Thyroid gland (tissue), 4 donors: ENCODE measurements at regions not wholly inside any gene's neighbourhood (a gene's known extent, or its start where the extent isn't known, plus 50 kb on each side); places are given as distances from the start of the nearest gene placed in this dataset.

Source experiments
- DNase-seq, 2 donors: peaks; one replicate each; pipeline ENCODE4 v3.0.0-alpha.2; 2019
- H3K27ac ChIP-seq, 3 donors: fragments of 200-600 bp; sonication (generic); 1 replicate in 2 of 3; 2 replicates in 1 of 3; pipeline ENCODE4 v1.5.1; 2016 to 2019; ENCODE audit warnings: mild to moderate bottlenecking in 1 of 3, moderate library complexity in 1 of 3
- H3K27me3 ChIP-seq: fragments of 200-600 bp; sonication (generic); one replicate; pipeline ENCODE4 v1.5.1; 2019
- H3K36me3 ChIP-seq, 2 donors: fragments of 200-600 bp; sonication (generic); one replicate each; pipeline ENCODE4 v1.5.1; 2016 to 2019
- H3K4me1 ChIP-seq, 2 donors: fragments of 200-600 bp; sonication (generic); one replicate each; pipeline ENCODE4 v1.5.1; 2017 to 2019
- H3K4me3 ChIP-seq, 3 donors: fragments of 200-600 bp; sonication (generic); replicated peaks in 1 of 3; 1 replicate in 2 of 3; 2 replicates in 1 of 3; pipeline ENCODE4 v1.5.1; 2016; ENCODE audit warnings: mild to moderate bottlenecking in 1 of 3
- H3K9me3 ChIP-seq: fragments of 200-600 bp; sonication (generic); one replicate; pipeline ENCODE4 v1.5.1; 2017
- CTCF ChIP-seq, 6 experiments: fragments of 200-600 bp in 3 of 6; fragments of 450-650 bp in 3 of 6; sonication (generic) in 3 of 6; IDR thresholded peaks; one replicate each; pipeline ENCODE4 v1.5.1; 2016 to 2019; ENCODE audit warnings: antibody characterized with exemption in 6 of 6, mild to moderate bottlenecking in 2 of 6, inconsistent platforms in 1 of 6, moderate library complexity in 1 of 6
- POLR2A ChIP-seq, 2 donors: fragments of 450-650 bp; IDR thresholded peaks; one replicate each; pipeline ENCODE4 v1.6.1; 2017; ENCODE audit warnings: antibody characterized with exemption in 2 of 2, mild to moderate bottlenecking in 2 of 2, moderate library complexity in 1 of 2
- WGBS, 2 donors: methylation state at CpG; one replicate each; pipeline ENCODE4 v1.1.5; 2017; 5-methylcytosine and 5-hydroxymethylcytosine counted together
- intact Hi-C: fragments of 100-400 bp; cut with DNase I; formaldehyde crosslinking; loops from one replicate; pipeline ENCODE4 v1.15.1; 2023

GRCh38 chrX:3449287-3449686 is 102.8 kb upstream of the MXRA5 start:
- WGBS, 2 donors: 52 to 65% methylated on average over 4 of the region's 4 CpGs
- no peak overlapping the region for H3K27ac ChIP-seq
- H3K4me1 ChIP-seq: no peaks in the 10 kb centered on the region
- no peak for TF ChIP-seq CTCF (IDR thresholded peaks at IDR 0.05)
- no peak for TF ChIP-seq POLR2A (IDR thresholded peaks at IDR 0.05)
- no peak for DNase-seq
- H3K27me3 ChIP-seq: no peaks in the 10 kb centered on the region
- no peaks in the 10 kb centered on the region for H3K36me3 ChIP-seq
- H3K4me3 ChIP-seq: no peak overlapping the region
- intact Hi-C loops: no loop called here
- H3K9me3 ChIP-seq: no peaks in the 10 kb centered on the region

DNA sequence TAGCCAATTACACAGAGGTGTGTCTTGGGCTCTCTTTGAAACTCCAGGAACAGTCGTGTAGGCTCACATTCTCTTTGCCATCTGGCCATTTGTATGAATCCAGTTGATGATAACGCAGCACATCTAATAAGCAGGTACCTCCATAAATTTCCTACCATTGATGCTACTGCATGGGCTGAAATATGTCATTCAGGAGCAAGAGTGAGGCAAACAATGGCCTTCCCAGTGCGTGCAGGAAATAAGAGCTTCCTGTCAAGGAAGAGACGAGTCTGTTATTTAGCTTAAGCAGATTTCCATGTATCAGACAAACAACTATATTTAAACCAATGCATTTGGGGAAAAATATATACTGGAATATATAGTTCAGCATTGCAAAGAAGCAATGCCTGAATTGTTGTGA is 102.1 kb upstream of the MXRA5 start:
- Histone ChIP-seq H3K4me1 (no peaks in the 10 kb centered on the region), H3K9me3 (no peaks in the 10 kb centered on the region), H3K4me3 (no peak overlapping the region), H3K27me3 (no peaks in the 10 kb centered on the region), H3K36me3 (no peaks in the 10 kb centered on the region), H3K27ac (no peak overlapping the region)
- WGBS, 2 donors: 62 to 82% methylated on average over 3 to 4 of the region's 4 CpGs
- no peak for DNase-seq
- TF ChIP-seq CTCF (IDR thresholded peaks at IDR 0.05) (no peak), POLR2A (IDR thresholded peaks at IDR 0.05) (no peak)
- intact Hi-C loops: no loop called here

DNA sequence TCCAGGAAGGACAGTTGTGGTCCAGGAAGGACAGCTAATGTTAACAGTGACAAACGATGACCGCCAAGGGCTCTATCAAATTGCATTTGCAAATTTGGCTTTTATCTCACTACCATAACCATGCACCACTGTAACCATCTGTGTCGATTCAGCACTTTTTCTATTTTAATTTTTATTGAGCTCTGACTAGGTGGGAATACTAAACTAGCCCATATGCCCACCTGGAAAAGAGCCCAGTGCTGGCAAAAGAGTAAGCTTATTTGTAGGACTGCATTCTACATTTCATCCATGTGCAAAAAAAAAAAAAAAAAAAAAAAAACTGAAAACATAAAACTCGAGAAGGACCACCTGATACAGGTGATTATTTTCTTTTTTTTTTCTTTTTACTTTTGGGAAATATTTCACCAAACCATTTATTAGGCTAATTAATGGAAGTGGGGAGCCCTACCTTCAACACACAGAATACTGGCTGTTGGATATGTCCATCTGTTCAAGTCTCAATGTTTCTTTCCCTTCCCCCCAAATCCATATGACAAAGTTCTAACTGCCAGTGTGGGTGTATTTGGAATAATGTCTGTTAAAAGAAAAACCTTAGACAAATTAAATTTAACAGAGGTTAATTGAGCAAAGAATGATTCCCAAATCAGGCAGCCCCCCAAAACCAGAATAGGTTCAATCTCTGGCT is 99.5 kb upstream of the MXRA5 start:
- DNase-seq: no peak
- TF ChIP-seq POLR2A (IDR thresholded peaks at IDR 0.05) (no peak), CTCF (IDR thresholded peaks at IDR 0.05) (no peak)
- H3K9me3 ChIP-seq: no peaks in the 10 kb centered on the region
- 93 to 96% methylated on average over 4 of the region's 4 CpGs for WGBS, 2 donors
- intact Hi-C loops: no loop called here
- no peaks in the 10 kb centered on the region for H3K27me3 ChIP-seq
- no peak overlapping the region for H3K4me3 ChIP-seq
- H3K27ac ChIP-seq: no peak overlapping the region
- no peaks in the 10 kb centered on the region for H3K36me3 ChIP-seq
- no peaks in the 10 kb centered on the region for H3K4me1 ChIP-seq

DNA sequence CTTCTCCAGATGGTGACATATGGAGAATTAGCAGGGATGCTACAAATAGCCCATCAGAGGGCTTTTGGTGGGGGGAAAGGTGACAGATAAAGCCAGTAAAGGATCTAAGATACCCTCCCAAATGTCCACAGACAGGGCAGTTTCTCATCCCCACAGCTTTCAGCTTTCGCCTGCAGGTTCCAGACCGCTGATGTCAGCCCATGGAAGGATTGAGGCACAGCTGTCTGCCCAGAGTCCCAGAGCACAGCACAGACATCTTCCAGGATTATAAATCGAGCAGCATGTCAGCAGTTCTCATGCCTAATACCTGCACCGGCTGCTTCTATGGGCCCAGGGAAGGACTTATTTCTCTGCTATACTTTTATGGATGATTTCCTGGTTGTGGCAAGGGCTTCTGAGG is 96.7 kb upstream of the MXRA5 start:
- Histone ChIP-seq H3K4me1 (no peaks in the 10 kb centered on the region), H3K27me3 (no peaks in the 10 kb centered on the region), H3K36me3 (no peaks in the 10 kb centered on the region), H3K9me3 (no peaks in the 10 kb centered on the region), H3K27ac (no peak overlapping the region), H3K4me3 (no peak overlapping the region)
- intact Hi-C loops: no loop called here
- DNase-seq: no peak
- no peak for TF ChIP-seq CTCF (IDR thresholded peaks at IDR 0.05)
- TF ChIP-seq POLR2A (IDR thresholded peaks at IDR 0.05): no peak
- WGBS, 2 donors: 74 to 100% methylated on average over 1 to 4 of the region's 4 CpGs

GRCh38 chrX:3442691-3443090 is 96.2 kb upstream of the MXRA5 start:
- H3K4me1 ChIP-seq: no peaks in the 10 kb centered on the region
- no peaks in the 10 kb centered on the region for H3K27me3 ChIP-seq
- intact Hi-C loops: no loop called here
- 68 to 78% methylated on average over 7 to 8 of the region's 8 CpGs for WGBS, 2 donors
- no peaks in the 10 kb centered on the region for H3K9me3 ChIP-seq
- H3K36me3 ChIP-seq: no peaks in the 10 kb centered on the region
- no peak for DNase-seq
- no peak overlapping the region for H3K27ac ChIP-seq
- no peak for TF ChIP-seq POLR2A (IDR thresholded peaks at IDR 0.05)
- TF ChIP-seq CTCF (IDR thresholded peaks at IDR 0.05): no peak
- no peak overlapping the region for H3K4me3 ChIP-seq
